Cardiac muscle cell (in vitro differentiated cells and primary cell): ENCODE measurements at regions not wholly inside any gene's neighbourhood (a gene's known extent, or its start where the extent isn't known, plus 50 kb on each side); places are given as distances from the start of the nearest gene placed in this dataset.
A peak's percentile ranks its signal among the peaks of the same experiment; 100 is the strongest.
"Not testable (repeated sequence)": the region's sequence is repeated elsewhere in the genome, so short reads cannot be mapped to it uniquely, and the experiment has no call there.

ENCODE experiments used
- DNase-seq, 2 donors: peaks; one replicate each; pipeline versions ENCODE4 v3.0.0 to v3.0.0-alpha.2; 2010 to 2017; ENCODE audit warnings: low read depth in 1 of 2, low spot score in 1 of 2
- H3K27ac ChIP-seq: fragments of 200-600 bp; sonication (generic); 2 replicates; pipeline ENCODE4 v1.5.1; 2016
- H3K27me3 ChIP-seq: fragments of 200-600 bp; sonication (generic); 2 replicates; pipeline ENCODE4 v1.6.0; 2016; ENCODE audit warnings: control low read depth
- H3K36me3 ChIP-seq: fragments of 200-600 bp; sonication (generic); 2 replicates; pipeline ENCODE4 v1.5.1; 2016; ENCODE audit warnings: control low read depth
- H3K4me1 ChIP-seq: fragments of 200-600 bp; sonication (generic); 2 replicates; pipeline ENCODE4 v1.8.1; 2017; ENCODE audit warnings: low read depth, mild to moderate bottlenecking, mixed run types
- H3K4me3 ChIP-seq: fragments of 200-600 bp; sonication (generic); 2 replicates; pipeline ENCODE4 v1.5.1; 2016; ENCODE audit warnings: mild to moderate bottlenecking
- H3K9me3 ChIP-seq: fragments of 200-600 bp; sonication (generic); 2 replicates; pipeline ENCODE4 v1.5.1; 2017; ENCODE audit warnings: low read depth, mild to moderate bottlenecking, control low read depth
- CTCF ChIP-seq: IDR thresholded peaks from 2 replicates; pipeline ENCODE4 v1.5.1; 2012; ENCODE audit warnings: low read depth, mild to moderate bottlenecking, low read length

DNA sequence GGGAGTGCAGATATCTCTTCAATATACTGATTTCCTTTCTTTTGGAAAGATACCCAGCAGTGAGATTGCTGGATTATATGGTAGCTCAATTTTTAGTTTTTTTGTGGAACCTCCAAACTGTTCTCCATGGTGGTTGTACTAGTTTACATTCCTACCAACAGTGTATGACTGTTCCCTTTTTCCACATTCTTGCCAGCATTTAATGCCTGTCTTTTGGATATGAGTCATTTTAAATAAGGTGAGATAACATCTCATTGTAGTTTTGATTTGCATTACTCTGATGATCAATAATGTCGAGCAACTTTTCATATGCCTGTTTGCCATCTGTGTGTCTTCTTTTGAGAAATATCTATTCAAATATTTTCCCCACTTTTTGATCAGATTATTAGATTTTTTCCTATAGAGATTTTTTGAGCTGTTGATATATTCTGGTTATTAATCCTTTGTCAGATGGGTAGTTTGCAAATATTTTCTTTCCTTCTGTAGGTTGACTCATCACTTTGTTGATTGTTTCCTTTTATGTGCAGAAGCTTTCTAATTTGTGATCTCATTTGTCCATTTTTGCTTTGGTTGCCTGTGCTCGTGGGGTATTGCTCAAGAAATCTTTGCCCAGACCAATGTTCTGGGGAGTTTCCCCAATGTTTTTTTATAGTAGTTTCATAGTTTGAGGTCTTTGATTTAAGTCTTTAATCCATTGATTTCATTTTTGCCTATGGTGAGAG lies 552.7 kb downstream of the ZNF674 start:
- TF ChIP-seq CTCF: no peak
- no peak overlapping the region for H3K27ac ChIP-seq
- DNase-seq: no peak
- H3K4me1 ChIP-seq: no peaks in the 10 kb centered on the region
- no peaks in the 10 kb centered on the region for H3K27me3 ChIP-seq
- H3K9me3 ChIP-seq: no peaks in the 10 kb centered on the region
- no peak overlapping the region for H3K4me3 ChIP-seq
- H3K36me3 ChIP-seq: no peaks in the 10 kb centered on the region

DNA sequence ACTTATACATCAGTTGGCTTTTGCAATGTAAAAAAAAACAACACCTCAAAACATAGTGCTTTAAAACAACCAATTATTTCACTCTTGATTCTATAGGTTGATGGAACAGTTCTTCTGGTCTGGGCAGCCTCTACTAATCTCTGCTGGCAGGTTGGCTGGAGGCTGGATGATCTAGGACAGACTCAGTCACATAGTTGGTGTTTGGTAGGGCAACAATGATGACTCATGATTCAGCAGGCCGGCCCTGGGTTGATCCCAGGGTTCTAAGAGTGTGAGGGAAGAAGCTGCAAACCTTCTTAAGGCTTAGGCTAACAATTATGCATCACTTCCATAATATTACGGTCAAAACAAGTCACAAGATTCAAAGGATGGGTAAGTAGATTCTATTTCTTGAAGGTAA lies 558.2 kb downstream of the ZNF674 start:
- TF ChIP-seq CTCF: no peak
- Histone ChIP-seq H3K27ac (no peak overlapping the region), H3K36me3 (no peaks in the 10 kb centered on the region), H3K4me1 (no peaks in the 10 kb centered on the region), H3K4me3 (no peak overlapping the region), H3K27me3 (no peaks in the 10 kb centered on the region), H3K9me3 (no peaks in the 10 kb centered on the region)
- DNase-seq: peak in 1 of 2 donors; percentile 6

DNA sequence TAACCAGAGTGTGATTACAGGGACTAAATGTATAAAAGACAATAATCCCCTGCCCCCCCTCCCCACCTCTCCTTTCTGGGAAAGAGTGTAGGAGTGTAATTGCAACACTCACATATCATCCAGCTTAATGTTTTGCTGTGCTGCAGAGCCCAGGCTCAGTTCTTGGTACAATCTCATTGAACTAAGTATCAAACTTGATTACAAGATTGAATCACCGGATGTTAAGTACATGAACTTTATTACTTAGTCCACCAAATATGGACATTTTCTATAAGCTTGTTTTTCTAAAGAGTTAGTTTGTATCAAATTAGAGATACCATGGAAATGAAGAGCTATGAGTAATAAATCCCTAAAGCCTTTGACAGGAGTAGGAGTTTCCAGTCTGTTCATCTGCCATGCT lies 559.1 kb downstream of the ZNF674 start:
- no peak overlapping the region for H3K27ac ChIP-seq
- DNase-seq: peak in 1 of 2 donors; percentile 36
- H3K4me3 ChIP-seq: no peak overlapping the region
- H3K36me3 ChIP-seq: no peaks in the 10 kb centered on the region
- no peaks in the 10 kb centered on the region for H3K27me3 ChIP-seq
- no peaks in the 10 kb centered on the region for H3K4me1 ChIP-seq
- no peak for TF ChIP-seq CTCF
- no peaks in the 10 kb centered on the region for H3K9me3 ChIP-seq

- H3K4me1 ChIP-seq, H3K9me3 ChIP-seq, DNase-seq, H3K36me3 ChIP-seq, H3K27ac ChIP-seq, H3K27me3 ChIP-seq, H3K4me3 ChIP-seq: not testable (repeated sequence)
These were observed 562.1 kb downstream of the ZNF674 start for GRCh38 chrX:45982958-45983727.

DNA sequence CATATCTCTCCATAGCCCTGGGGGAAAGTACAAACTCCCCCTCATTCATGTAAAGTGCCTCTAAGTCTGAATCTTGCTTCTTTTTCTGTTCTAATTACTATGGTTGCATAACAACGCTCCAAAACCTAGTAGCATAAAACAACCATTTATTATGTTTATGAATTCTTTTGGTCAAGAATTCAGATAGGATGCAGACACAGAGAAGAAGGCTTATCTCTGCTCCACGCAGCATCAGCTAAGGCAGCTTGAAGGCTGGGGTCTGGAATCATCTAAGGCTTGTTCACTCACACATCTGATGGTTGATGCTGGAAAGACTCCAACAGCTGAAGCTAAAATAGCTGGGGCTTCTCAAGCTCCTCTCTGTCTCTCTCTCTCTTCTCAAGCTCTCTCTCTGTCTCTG lies 564.5 kb downstream of the ZNF674 start:
- Histone ChIP-seq H3K4me1 (no peaks in the 10 kb centered on the region), H3K27ac (no peak overlapping the region), H3K4me3 (no peak overlapping the region), H3K9me3 (no peaks in the 10 kb centered on the region), H3K27me3 (no peaks in the 10 kb centered on the region), H3K36me3 (no peaks in the 10 kb centered on the region)
- no peak for TF ChIP-seq CTCF
- DNase-seq: peak in 1 of 2 donors; percentile 53

DNA sequence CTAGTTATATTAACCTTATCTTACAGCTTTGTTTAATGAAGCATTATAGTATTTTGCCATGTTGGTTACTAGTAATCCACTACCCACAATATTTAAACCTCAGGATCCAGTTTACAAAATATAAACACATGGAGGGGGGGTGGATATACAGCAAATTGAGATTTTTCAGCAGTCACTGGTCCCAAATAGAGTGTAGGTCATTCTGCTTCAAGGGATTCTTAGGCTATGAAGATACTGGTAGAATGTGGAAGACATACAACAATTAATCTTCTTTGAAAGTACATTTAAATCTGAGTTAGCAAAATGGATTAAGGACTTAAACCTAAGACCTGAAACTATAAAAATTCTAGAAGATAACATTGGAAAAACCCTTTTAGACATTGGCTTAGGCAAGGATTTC lies 569.6 kb downstream of the ZNF674 start:
- Histone ChIP-seq H3K4me1 (no peaks in the 10 kb centered on the region), H3K9me3 (no peaks in the 10 kb centered on the region), H3K36me3 (no peaks in the 10 kb centered on the region), H3K27ac (no peak overlapping the region), H3K27me3 (no peaks in the 10 kb centered on the region), H3K4me3 (no peak overlapping the region)
- TF ChIP-seq CTCF: no peak
- no peak for DNase-seq
